ENCODE measurements at regions not wholly inside any gene's neighbourhood (a gene's known extent, or its start where the extent isn't known, plus 50 kb on each side); places are given as distances from the start of the nearest gene placed in this dataset.

GRCh38 chr10:110388687-110389052 lies 84.0 kb upstream of the SMNDC1 start:
- no peak for ATAC-seq (ENCODE audit: low read depth)
- ChIA-PET POLR2A (no interaction called here), CTCF (no interaction called here)
- no peaks in the 10 kb centered on the region for H3K36me3 ChIP-seq (replicated peaks in 1 of 2; ENCODE audit: control extremely low read depth in 1 of 2, control insufficient read depth in 1 of 2, extremely low read depth in 1 of 2, insufficient read depth in 2 of 2, low read length in 1 of 2)
- H3K4me3 ChIP-seq (ENCODE audit: control extremely low read depth in 1 of 5, extremely low read depth in 1 of 5, insufficient read depth in 1 of 5, low read depth in 2 of 5, low read length in 4 of 5), result no peak overlapping the region
- no peak for DNase-seq
- Mint-ChIP-seq H3K27me3 (peaks cover 25% of the 10 kb centered on the region), H3K4me3 (no peak overlapping the region), H3K4me1 (peaks cover 14% of the 10 kb centered on the region), H3K9me3 (ENCODE audit: insufficient read depth) (no peaks in the 10 kb centered on the region), H3K27ac (no peak overlapping the region)
- no peak for TF ChIP-seq EZH2 (IDR thresholded peaks at IDR 0.05; ENCODE audit: borderline replicate concordance, insufficient read depth, low read depth, low read length, poor library complexity, severe bottlenecking)
- no peak for TF ChIP-seq CTCF (IDR thresholded peaks at IDR 0.05)
- no peaks in the 10 kb centered on the region for H4K20me1 ChIP-seq (ENCODE audit: control insufficient read depth, insufficient read depth, low read length, poor library complexity, severe bottlenecking)
- intact Hi-C loops (cut with micrococcal nuclease), result no loop called here
- peaks cover 0 to 2% (median 0%) of the 10 kb centered on the region in 4 experiments for H3K27me3 ChIP-seq (replicated peaks in 1 of 4; ENCODE audit: control extremely low read depth in 1 of 4, control insufficient read depth in 3 of 4, insufficient read depth in 4 of 4, low read length in 3 of 4)
- WGBS (ENCODE audit: insufficient coverage), result 100% methylated on average over 3 of the region's 7 CpGs
- no peak overlapping the region for H3K27ac ChIP-seq (ENCODE audit: low read length in 2 of 2)
- H3K4me1 ChIP-seq (ENCODE audit: control insufficient read depth in 2 of 2, insufficient read depth in 2 of 2, low read length in 2 of 2), result peaks cover 6 to 11% of the 10 kb centered on the region in 2 donors
- H2AFZ ChIP-seq (ENCODE audit: insufficient read depth, low read depth, low read length, poor library complexity, severe bottlenecking), result no peak overlapping the region
- no peak overlapping the region for H3K9ac ChIP-seq (ENCODE audit: low read length)
- no peak overlapping the region for H3K4me2 ChIP-seq (replicated peaks; ENCODE audit: low read depth, low read length, poor library complexity, severe bottlenecking)
- peaks cover 0 to 2% (median 0%) of the 10 kb centered on the region in 3 donors for H3K9me3 ChIP-seq (ENCODE audit: control extremely low read depth in 1 of 3, control insufficient read depth in 2 of 3, insufficient read depth in 1 of 3, low read length in 2 of 3)
- no peaks in the 10 kb centered on the region for H3K79me2 ChIP-seq (ENCODE audit: control insufficient read depth, insufficient read depth, low read length)

- POLR2A ChIA-PET, result no interaction called here
- no peak overlapping the region for H3K27ac Mint-ChIP-seq
These were observed 84.5 kb upstream of the SMNDC1 start for GRCh38 chr10:110389255-110389654.

More at GRCh38 chr10:110389255-110389654, 84.5 kb upstream of the SMNDC1 start:
- no peak overlapping the region for H3K4me2 ChIP-seq (replicated peaks; ENCODE audit: low read depth, low read length, poor library complexity, severe bottlenecking)
- H3K27me3 ChIP-seq (replicated peaks in 1 of 4; ENCODE audit: control extremely low read depth in 1 of 4, control insufficient read depth in 3 of 4, insufficient read depth in 4 of 4, low read length in 3 of 4), result peaks cover 0 to 7% (median 0%) of the 10 kb centered on the region in 4 experiments
- no peak overlapping the region for H3K9ac ChIP-seq (ENCODE audit: low read length)
- peaks cover 14% of the 10 kb centered on the region for H3K4me1 Mint-ChIP-seq
- H3K4me3 Mint-ChIP-seq, result no peak overlapping the region
- H4K20me1 ChIP-seq (ENCODE audit: control insufficient read depth, insufficient read depth, low read length, poor library complexity, severe bottlenecking), result no peaks in the 10 kb centered on the region
- WGBS (ENCODE audit: insufficient coverage), result 69% methylated on average over 8 of the region's 8 CpGs
- no peaks in the 10 kb centered on the region for H3K9me3 Mint-ChIP-seq (ENCODE audit: insufficient read depth)
- no peak overlapping the region for H3K27ac ChIP-seq (ENCODE audit: low read length in 2 of 2)
- CTCF ChIA-PET, result no interaction called here
- no peak overlapping the region for H3K4me3 ChIP-seq (ENCODE audit: control extremely low read depth in 1 of 5, extremely low read depth in 1 of 5, insufficient read depth in 1 of 5, low read depth in 2 of 5, low read length in 4 of 5)
- ATAC-seq (ENCODE audit: low read depth) (no peak), DNase-seq (no peak)
- H3K9me3 ChIP-seq (ENCODE audit: control extremely low read depth in 1 of 3, control insufficient read depth in 2 of 3, insufficient read depth in 1 of 3, low read length in 2 of 3), result peaks cover 0 to 2% (median 0%) of the 10 kb centered on the region in 3 donors
- H3K79me2 ChIP-seq (ENCODE audit: control insufficient read depth, insufficient read depth, low read length), result no peaks in the 10 kb centered on the region
- no peak overlapping the region for H2AFZ ChIP-seq (ENCODE audit: insufficient read depth, low read depth, low read length, poor library complexity, severe bottlenecking)
- H3K36me3 ChIP-seq (replicated peaks in 1 of 2; ENCODE audit: control extremely low read depth in 1 of 2, control insufficient read depth in 1 of 2, extremely low read depth in 1 of 2, insufficient read depth in 2 of 2, low read length in 1 of 2), result no peaks in the 10 kb centered on the region
- H3K4me1 ChIP-seq (ENCODE audit: control insufficient read depth in 2 of 2, insufficient read depth in 2 of 2, low read length in 2 of 2), result peaks cover 6 to 11% of the 10 kb centered on the region in 2 donors
- H3K27me3 Mint-ChIP-seq, result peaks cover 30% of the 10 kb centered on the region
- intact Hi-C loops (cut with micrococcal nuclease), result no loop called here
- TF ChIP-seq EZH2 (IDR thresholded peaks at IDR 0.05; ENCODE audit: borderline replicate concordance, insufficient read depth, low read depth, low read length, poor library complexity, severe bottlenecking), result no peak
- TF ChIP-seq CTCF (IDR thresholded peaks at IDR 0.05), result no peak

Measured in B cell (primary cell).